ENCODE measurements at regions not wholly inside any gene's neighbourhood (a gene's known extent, or its start where the extent isn't known, plus 50 kb on each side); places are given as distances from the start of the nearest gene placed in this dataset.
"Not testable (repeated sequence)": the region's sequence is repeated elsewhere in the genome, so short reads cannot be mapped to it uniquely, and the experiment has no call there.

- Histone ChIP-seq H3K4me3 (ENCODE audit: low read depth, low read length) (no peak overlapping the region), H3K4me2 (ENCODE audit: low read length) (no peak overlapping the region), H3K9ac (no peak overlapping the region), H3K27ac (no peak overlapping the region), H2AFZ (no peak overlapping the region), H3K9me3 (ENCODE audit: control insufficient read depth, low read length) (no peaks in the 10 kb centered on the region), H3K36me3 (ENCODE audit: control insufficient read depth, insufficient read depth, low read length) (no peaks in the 10 kb centered on the region), H3K27me3 (ENCODE audit: control insufficient read depth, insufficient read depth, low read length) (no peaks in the 10 kb centered on the region), H3K79me2 (no peaks in the 10 kb centered on the region), H3K4me1 (no peaks in the 10 kb centered on the region)
- no peak for TF ChIP-seq CTCF (IDR thresholded peaks at IDR 0.05)
These were observed 690.5 kb downstream of the C12orf50 start for GRCh38 chr12:87338681-87339080.

DNA sequence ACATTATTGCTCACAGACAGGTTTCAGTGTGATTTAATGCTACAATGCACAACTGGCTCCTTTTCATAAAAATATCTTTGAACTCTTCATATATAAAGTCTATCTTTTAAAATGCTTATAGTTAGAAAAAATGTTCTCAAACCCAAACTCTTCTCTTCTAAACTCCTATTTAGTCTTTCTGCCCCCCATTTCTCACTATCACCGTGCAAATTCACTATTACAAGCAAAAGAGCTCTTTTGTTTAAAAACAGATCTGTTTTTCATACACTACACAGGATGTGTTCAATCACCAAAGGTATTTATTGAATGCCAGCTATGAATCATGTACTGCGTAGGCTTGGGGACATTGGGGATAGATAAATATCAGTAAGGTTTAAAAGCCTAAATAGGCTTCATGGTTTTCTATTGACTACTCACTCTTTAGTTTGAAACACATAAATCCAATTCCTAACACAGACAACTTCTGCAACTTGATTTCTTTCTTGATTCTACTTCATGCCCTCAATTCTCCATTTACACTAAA lies 692.3 kb downstream of the C12orf50 start:
- H3K4me3 ChIP-seq (ENCODE audit: low read depth, low read length), result no peak overlapping the region
- H3K9ac ChIP-seq, result no peak overlapping the region
- H3K79me2 ChIP-seq, result no peaks in the 10 kb centered on the region

DNA sequence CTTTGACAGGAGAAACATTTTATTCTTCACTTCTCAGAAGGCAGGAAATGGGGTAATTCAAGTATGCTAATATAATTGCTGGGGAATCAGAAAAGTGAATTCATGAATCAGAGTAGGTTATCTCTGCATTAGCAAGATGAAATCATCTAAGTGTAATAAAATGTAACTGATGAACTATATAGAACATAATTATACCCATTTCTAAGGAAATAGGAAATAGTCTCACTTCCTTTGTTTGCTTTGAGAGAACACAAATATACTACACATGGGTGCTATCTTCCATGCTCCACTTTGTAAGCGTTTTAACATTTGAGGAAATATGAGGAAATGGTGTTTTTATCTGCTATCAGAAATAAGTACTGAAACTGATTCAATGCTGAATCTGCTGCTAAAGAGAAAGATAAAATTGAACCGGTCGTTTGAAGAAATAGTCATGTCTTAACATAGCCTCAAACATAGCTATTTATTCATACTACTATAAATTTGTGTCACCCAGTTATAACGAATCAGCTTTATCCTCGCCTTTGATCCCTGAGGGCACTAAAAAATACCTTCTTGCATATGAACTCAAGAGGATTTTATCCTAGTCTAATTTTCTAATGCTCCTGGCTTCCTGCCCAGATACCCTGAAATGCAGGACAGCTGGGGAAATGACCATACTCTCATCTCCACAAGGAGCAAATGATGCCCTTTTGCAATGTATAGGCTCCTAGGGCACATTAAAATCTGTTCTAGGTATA lies 696.0 kb downstream of the C12orf50 start:
- Histone ChIP-seq H3K4me2 (ENCODE audit: low read length) (no peak overlapping the region), H2AFZ (no peak overlapping the region), H3K4me3 (ENCODE audit: low read depth, low read length) (no peak overlapping the region), H3K79me2 (no peaks in the 10 kb centered on the region), H3K36me3 (ENCODE audit: control insufficient read depth, insufficient read depth, low read length) (no peaks in the 10 kb centered on the region), H3K4me1 (no peaks in the 10 kb centered on the region), H3K27ac (no peak overlapping the region), H3K27me3 (ENCODE audit: control insufficient read depth, insufficient read depth, low read length) (no peaks in the 10 kb centered on the region), H3K9ac (no peak overlapping the region), H3K9me3 (ENCODE audit: control insufficient read depth, low read length) (no peaks in the 10 kb centered on the region)
- no peak for TF ChIP-seq CTCF (IDR thresholded peaks at IDR 0.05)

More for the DNA sequence above, 692.3 kb downstream of the C12orf50 start:
- no peak overlapping the region for H2AFZ ChIP-seq
- H3K4me2 ChIP-seq (ENCODE audit: low read length), result no peak overlapping the region
- no peaks in the 10 kb centered on the region for H3K4me1 ChIP-seq
- H3K27me3 ChIP-seq (ENCODE audit: control insufficient read depth, insufficient read depth, low read length), result no peaks in the 10 kb centered on the region
- TF ChIP-seq CTCF (IDR thresholded peaks at IDR 0.05), result no peak
- H3K9me3 ChIP-seq (ENCODE audit: control insufficient read depth, low read length), result no peaks in the 10 kb centered on the region
- H3K27ac ChIP-seq, result no peak overlapping the region
- no peaks in the 10 kb centered on the region for H3K36me3 ChIP-seq (ENCODE audit: control insufficient read depth, insufficient read depth, low read length)

DNA sequence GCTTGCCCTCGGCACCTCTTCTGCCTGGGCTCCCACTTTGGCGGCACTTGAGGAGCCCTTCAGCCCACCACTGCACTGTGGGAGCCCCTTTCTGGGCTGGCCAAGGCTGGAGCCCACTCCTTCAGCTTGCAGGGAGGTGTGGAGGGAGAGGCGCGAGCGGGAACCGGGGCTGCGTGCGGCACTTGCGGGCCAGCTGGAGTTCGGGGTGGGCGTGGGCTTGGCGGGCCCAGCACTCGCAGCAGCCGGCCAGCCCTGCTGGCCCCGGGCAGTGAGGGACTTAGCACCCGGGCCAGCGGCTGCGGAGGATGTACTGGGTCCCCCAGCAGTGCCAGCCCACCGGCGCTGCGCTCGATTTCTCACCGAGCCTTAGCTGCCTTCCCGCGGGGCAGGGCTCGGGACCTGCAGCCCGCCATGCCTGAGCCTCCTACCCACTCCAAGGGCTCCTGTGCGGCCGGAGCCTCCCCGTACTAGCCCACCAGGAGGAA lies 699.1 kb downstream of the C12orf50 start:
- H2AFZ ChIP-seq; H3K4me1 ChIP-seq; H3K4me2 ChIP-seq (ENCODE audit: low read length); H3K9ac ChIP-seq; H3K27ac ChIP-seq; H3K79me2 ChIP-seq; H3K9me3 ChIP-seq (ENCODE audit: control insufficient read depth, low read length); H3K27me3 ChIP-seq (ENCODE audit: control insufficient read depth, insufficient read depth, low read length); H3K36me3 ChIP-seq (ENCODE audit: control insufficient read depth, insufficient read depth, low read length); H3K4me3 ChIP-seq (ENCODE audit: low read depth, low read length): not testable (repeated sequence)

GRCh38 chr12:87329076-87329863 lies 699.9 kb downstream of the C12orf50 start:
- no peak overlapping the region for H2AFZ ChIP-seq
- TF ChIP-seq CTCF (IDR thresholded peaks at IDR 0.05), result no peak
- H3K9me3 ChIP-seq (ENCODE audit: control insufficient read depth, low read length), result no peaks in the 10 kb centered on the region
- H3K27ac ChIP-seq, result no peak overlapping the region
- no peak overlapping the region for H3K4me2 ChIP-seq (ENCODE audit: low read length)
- H3K79me2 ChIP-seq, result no peaks in the 10 kb centered on the region
- H3K9ac ChIP-seq, result no peak overlapping the region
- H3K27me3 ChIP-seq (ENCODE audit: control insufficient read depth, insufficient read depth, low read length), result no peaks in the 10 kb centered on the region
- no peaks in the 10 kb centered on the region for H3K4me1 ChIP-seq
- H3K36me3 ChIP-seq (ENCODE audit: control insufficient read depth, insufficient read depth, low read length), result no peaks in the 10 kb centered on the region
- no peak overlapping the region for H3K4me3 ChIP-seq (ENCODE audit: low read depth, low read length)

Data from parathyroid adenoma (tissue), 2 donors.